SK-N-SH (cell line): ENCODE measurements at regions not wholly inside any gene's neighbourhood (a gene's known extent, or its start where the extent isn't known, plus 50 kb on each side); places are given as distances from the start of the nearest gene placed in this dataset.
A peak's percentile ranks its signal among the peaks of the same experiment; 100 is the strongest.

Experiments
- EZH2phosphoT487 ChIP-seq: fragments of 200-600 bp; sonication (generic); IDR thresholded peaks from 2 replicates; pipeline ENCODE4 v1.6.1; 2017; ENCODE audit warnings: low read depth, mixed run types, mild to moderate bottlenecking, antibody characterized with exemption, moderate library complexity, borderline replicate concordance
- JUND ChIP-seq: IDR thresholded peaks from 2 replicates; pipeline ENCODE4 v1.4.0; 2012
- NFIC ChIP-seq: IDR thresholded peaks from 2 replicates; pipeline ENCODE4 v1.4.0; 2012; ENCODE audit warnings: borderline replicate concordance
- POLR2AphosphoS5 ChIP-seq: IDR thresholded peaks from 2 replicates; pipeline ENCODE4 v1.6.1; 2012; ENCODE audit warnings: low read depth, low read length
- RAD21 ChIP-seq: IDR thresholded peaks from 2 replicates; pipeline ENCODE4 v1.6.1; 2012; ENCODE audit warnings: mild to moderate bottlenecking, low read length
- TAF1 ChIP-seq: IDR thresholded peaks from 2 replicates; pipeline ENCODE4 v1.6.1; 2012; ENCODE audit warnings: low read depth, mild to moderate bottlenecking, low read length, moderate library complexity, borderline replicate concordance
- YY1 ChIP-seq: IDR thresholded peaks from 2 replicates; pipeline ENCODE4 v1.4.0; 2012; ENCODE audit warnings: low read depth, mild to moderate bottlenecking
- TF ChIP-seq, protein P1 (sequence below): fragments of 200-600 bp; sonication (generic); IDR thresholded peaks from 2 replicates; pipeline ENCODE4 v1.6.1; 2017; ENCODE audit warnings: antibody characterized with exemption, mild to moderate bottlenecking, moderate library complexity
- TF ChIP-seq, protein P2 (sequence below): IDR thresholded peaks from 2 replicates; pipeline ENCODE4; 2012

DNA sequence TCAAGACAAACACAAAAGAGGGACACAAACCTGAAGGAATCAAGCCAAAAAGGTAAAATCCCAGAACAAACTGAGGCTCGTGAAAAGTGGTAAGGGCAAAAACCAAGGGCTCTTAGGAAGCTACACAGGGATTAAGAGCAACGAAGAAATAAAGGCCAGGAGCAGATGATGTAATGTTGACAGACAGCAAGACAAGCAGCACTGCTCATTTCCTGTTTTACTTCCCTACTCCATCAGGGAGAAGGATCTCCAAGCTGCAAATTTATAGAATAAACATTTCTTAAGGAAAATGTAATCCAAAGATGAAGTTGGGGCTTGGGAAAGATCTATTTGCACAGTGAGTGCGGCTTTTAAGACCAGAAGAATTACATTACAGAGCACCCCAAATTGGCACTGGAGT lies 182.3 kb upstream of the MAP1B start:
- TF ChIP-seq, protein P1, sequence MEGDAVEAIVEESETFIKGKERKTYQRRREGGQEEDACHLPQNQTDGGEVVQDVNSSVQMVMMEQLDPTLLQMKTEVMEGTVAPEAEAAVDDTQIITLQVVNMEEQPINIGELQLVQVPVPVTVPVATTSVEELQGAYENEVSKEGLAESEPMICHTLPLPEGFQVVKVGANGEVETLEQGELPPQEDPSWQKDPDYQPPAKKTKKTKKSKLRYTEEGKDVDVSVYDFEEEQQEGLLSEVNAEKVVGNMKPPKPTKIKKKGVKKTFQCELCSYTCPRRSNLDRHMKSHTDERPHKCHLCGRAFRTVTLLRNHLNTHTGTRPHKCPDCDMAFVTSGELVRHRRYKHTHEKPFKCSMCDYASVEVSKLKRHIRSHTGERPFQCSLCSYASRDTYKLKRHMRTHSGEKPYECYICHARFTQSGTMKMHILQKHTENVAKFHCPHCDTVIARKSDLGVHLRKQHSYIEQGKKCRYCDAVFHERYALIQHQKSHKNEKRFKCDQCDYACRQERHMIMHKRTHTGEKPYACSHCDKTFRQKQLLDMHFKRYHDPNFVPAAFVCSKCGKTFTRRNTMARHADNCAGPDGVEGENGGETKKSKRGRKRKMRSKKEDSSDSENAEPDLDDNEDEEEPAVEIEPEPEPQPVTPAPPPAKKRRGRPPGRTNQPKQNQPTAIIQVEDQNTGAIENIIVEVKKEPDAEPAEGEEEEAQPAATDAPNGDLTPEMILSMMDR, result no peak
- TF ChIP-seq EZH2phosphoT487 (no peak), POLR2AphosphoS5 (no peak), RAD21 (no peak), YY1 (no peak), JUND (no peak), TAF1 (no peak), NFIC (no peak)
- TF ChIP-seq, protein P2, sequence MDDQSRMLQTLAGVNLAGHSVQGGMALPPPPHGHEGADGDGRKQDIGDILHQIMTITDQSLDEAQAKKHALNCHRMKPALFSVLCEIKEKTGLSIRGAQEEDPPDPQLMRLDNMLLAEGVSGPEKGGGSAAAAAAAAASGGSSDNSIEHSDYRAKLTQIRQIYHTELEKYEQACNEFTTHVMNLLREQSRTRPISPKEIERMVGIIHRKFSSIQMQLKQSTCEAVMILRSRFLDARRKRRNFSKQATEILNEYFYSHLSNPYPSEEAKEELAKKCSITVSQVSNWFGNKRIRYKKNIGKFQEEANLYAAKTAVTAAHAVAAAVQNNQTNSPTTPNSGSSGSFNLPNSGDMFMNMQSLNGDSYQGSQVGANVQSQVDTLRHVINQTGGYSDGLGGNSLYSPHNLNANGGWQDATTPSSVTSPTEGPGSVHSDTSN, result peak; percentile 63
